Stimulated activated CD8-positive, alpha-beta memory T cell treated with anti-CD3 and anti-CD28 coated beads, Interleukin-15, amount 100 ng/mL, for 1 hour (primary cell): ENCODE measurements at regions not wholly inside any gene's neighbourhood (a gene's known extent, or its start where the extent isn't known, plus 50 kb on each side); places are given as distances from the start of the nearest gene placed in this dataset.

Experiments used
- DNase-seq: peaks from one replicate; pipeline ENCODE4 v3.0.0-alpha.2; 2020; ENCODE audit warnings: low read depth

- DNase-seq = no peak
These were observed 77.4 kb downstream of the NCOR2 start for GRCh38 chr12:124489915-124490583.

- no peak for DNase-seq
These were observed 78.2 kb downstream of the NCOR2 start for GRCh38 chr12:124489220-124489619.

- no peak for DNase-seq
These were observed 78.9 kb downstream of the NCOR2 start for GRCh38 chr12:124488520-124488919.

GRCh38 chr12:124487834-124488165 is 79.6 kb downstream of the NCOR2 start:
- no peak for DNase-seq

GRCh38 chr12:124487066-124487833 is 80.2 kb downstream of the NCOR2 start:
- no peak for DNase-seq

- no peak for DNase-seq
These were observed 81.0 kb downstream of the NCOR2 start for GRCh38 chr12:124486346-124486963.

GRCh38 chr12:124485371-124485770 is 82.0 kb downstream of the NCOR2 start:
- no peak for DNase-seq

- no peak for DNase-seq
These were observed 82.9 kb downstream of the NCOR2 start for GRCh38 chr12:124484526-124484953.

GRCh38 chr12:124484067-124484466 is 83.3 kb downstream of the NCOR2 start:
- DNase-seq = no peak

GRCh38 chr12:124482901-124483799 is 84.3 kb downstream of the NCOR2 start:
- no peak for DNase-seq

- no peak for DNase-seq
These were observed 84.9 kb downstream of the NCOR2 start for GRCh38 chr12:124482567-124482893.

GRCh38 chr12:124481772-124482566 is 85.4 kb downstream of the NCOR2 start:
- DNase-seq = no peak

GRCh38 chr12:124481257-124481750 is 86.1 kb downstream of the NCOR2 start:
- no peak for DNase-seq

- no peak for DNase-seq
These were observed 86.7 kb downstream of the NCOR2 start for GRCh38 chr12:124480469-124481256.

GRCh38 chr12:124479680-124480468 is 87.5 kb downstream of the NCOR2 start:
- no peak for DNase-seq

- no peak for DNase-seq
These were observed 88.3 kb downstream of the NCOR2 start for GRCh38 chr12:124478985-124479645.

- DNase-seq = no peak
These were observed 89.0 kb downstream of the NCOR2 start for GRCh38 chr12:124478416-124478815.

GRCh38 chr12:124477107-124477915 is 90.1 kb downstream of the NCOR2 start:
- DNase-seq = no peak
